Hepatocyte (in vitro differentiated cells): ENCODE measurements at regions not wholly inside any gene's neighbourhood (a gene's known extent, or its start where the extent isn't known, plus 50 kb on each side); places are given as distances from the start of the nearest gene placed in this dataset.

Source experiments
- CTCF ChIP-seq: fragments of 200-600 bp; sonication (generic); IDR thresholded peaks from 2 replicates; pipeline ENCODE4 v1.5.1; 2016; ENCODE audit warnings: antibody characterized with exemption, mild to moderate bottlenecking; ENCODE audit not compliant: poor library complexity
- EZH2 ChIP-seq: fragments of 200-600 bp; sonication (generic); IDR thresholded peaks from 2 replicates; pipeline ENCODE4 v1.6.1; 2016; ENCODE audit warnings: antibody characterized with exemption, mild to moderate bottlenecking, borderline replicate concordance
- EZH2phosphoT487 ChIP-seq: fragments of 200-600 bp; sonication (generic); IDR thresholded peaks from one replicate; pipeline ENCODE4 v1.6.1; 2018; ENCODE audit warnings: antibody characterized with exemption, mild to moderate bottlenecking, low read depth, moderate library complexity; ENCODE audit not compliant: unreplicated experiment, severe bottlenecking

GRCh38 chr7:25860275-25861163 lies 291.5 kb upstream of the NFE2L3 start:
- TF ChIP-seq CTCF: no peak
- no peak for TF ChIP-seq EZH2phosphoT487
- TF ChIP-seq EZH2: no peak
